CD4-positive, alpha-beta memory T cell (primary cell): ENCODE measurements at regions not wholly inside any gene's neighbourhood (a gene's known extent, or its start where the extent isn't known, plus 50 kb on each side); places are given as distances from the start of the nearest gene placed in this dataset.

Experiments used
- CTCF ChIA-PET: fragments of 350-600 bp; sonication (Branson Sonifier 250); formaldehyde crosslinking; loops from one replicate; lab custom pipeline; 2021; ENCODE audit warnings: inconsistent platforms; ENCODE audit not compliant: partially characterized antibody; lab: Charles Lee
- POLR2A ChIA-PET: fragments of 350-600 bp; sonication (Branson Sonifier 250); formaldehyde crosslinking; loops from one replicate; lab custom pipeline; 2021; ENCODE audit not compliant: partially characterized antibody; lab: Charles Lee
- DNase-seq, 5 donors: peaks; one replicate each; pipeline versions ENCODE4 v3.0.0 to v3.0.0-alpha.2; 2020 to 2022; ENCODE audit warnings: mixed read lengths in 1 of 5
- H3K27ac ChIP-seq: one replicate; pipeline ENCODE4 v1.7.0; 2013; ENCODE audit warnings: low read depth, low read length
- H3K27me3 ChIP-seq: 2 replicates; pipeline ENCODE4 v1.7.0; 2013; ENCODE audit warnings: mild to moderate bottlenecking, low read length, moderate library complexity; ENCODE audit not compliant: insufficient read depth
- H3K36me3 ChIP-seq: 2 replicates; pipeline ENCODE4 v1.7.0; 2013; ENCODE audit warnings: mild to moderate bottlenecking, low read length, moderate library complexity; ENCODE audit not compliant: insufficient read depth
- H3K4me1 ChIP-seq: 2 replicates; pipeline ENCODE4 v1.7.0; 2013; ENCODE audit warnings: mild to moderate bottlenecking, low read length, moderate library complexity; ENCODE audit not compliant: insufficient read depth
- H3K4me3 ChIP-seq, 2 donors: one replicate each; pipeline ENCODE4 v1.7.0; 2013; ENCODE audit warnings: low read length in 2 of 2, mild to moderate bottlenecking in 1 of 2
- H3K9me3 ChIP-seq, 2 donors: one replicate each; pipeline ENCODE4 v1.7.0; 2013; ENCODE audit warnings: low read length in 2 of 2, control low read depth in 1 of 2; ENCODE audit not compliant: control insufficient read depth in 1 of 2
- H3K27ac Mint-ChIP-seq, 7 donors: one replicate each; pipeline ENCODE4 v1.8.0; 2020 to 2021; ENCODE audit warnings: mixed read lengths in 7 of 7, mild to moderate bottlenecking in 6 of 7, inconsistent platforms in 3 of 7, moderate library complexity in 3 of 7
- H3K27me3 Mint-ChIP-seq, 2 donors: one replicate each; pipeline ENCODE4 v1.8.0; 2020 to 2021; ENCODE audit warnings: mixed read lengths in 2 of 2
- H3K36me3 Mint-ChIP-seq, 2 donors: one replicate each; pipeline ENCODE4 v1.8.0; 2020 to 2021; ENCODE audit warnings: mixed read lengths in 2 of 2, inconsistent platforms in 1 of 2, mild to moderate bottlenecking in 1 of 2
- H3K4me1 Mint-ChIP-seq, 4 donors: one replicate each; pipeline ENCODE4 v1.8.0; 2020 to 2021; ENCODE audit warnings: mixed read lengths in 4 of 4, mild to moderate bottlenecking in 1 of 4
- H3K4me3 Mint-ChIP-seq, 8 donors: one replicate each; pipeline ENCODE4 v1.8.0; 2020 to 2021; ENCODE audit warnings: mixed read lengths in 8 of 8, mild to moderate bottlenecking in 7 of 8, moderate library complexity in 6 of 8, inconsistent platforms in 3 of 8
- H3K9me3 Mint-ChIP-seq, 8 donors: one replicate each; pipeline ENCODE4 v1.8.0; 2020 to 2021; ENCODE audit warnings: mixed read lengths in 8 of 8, mild to moderate bottlenecking in 5 of 8, inconsistent platforms in 3 of 8, moderate library complexity in 1 of 8
- intact Hi-C: fragments of 100-400 bp; cut with micrococcal nuclease; formaldehyde crosslinking; loops from one replicate; pipeline ENCODE4 v1.15.1; 2023

DNA sequence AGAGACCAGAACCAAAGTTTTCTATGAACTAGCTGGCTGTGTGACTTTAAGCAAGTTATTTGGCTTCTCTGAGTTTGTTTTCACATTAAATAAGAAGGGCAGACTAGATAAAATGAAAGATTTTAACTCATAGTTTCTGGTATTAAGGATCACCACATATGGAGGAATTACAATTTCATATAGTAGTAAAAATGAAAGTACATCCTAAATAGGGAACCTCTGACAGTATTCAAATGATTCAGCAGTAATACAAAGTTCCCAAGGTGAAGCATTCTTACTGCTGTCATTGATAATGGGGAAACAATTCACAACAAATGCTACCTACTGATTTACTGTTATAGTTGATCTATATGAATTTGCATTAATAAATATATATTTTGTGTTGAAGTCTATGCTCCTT lies 170.3 kb upstream of the VRK2 start:
- Mint-ChIP-seq H3K4me3 (no peak overlapping the region), H3K9me3 (peaks cover 0 to 3% (median 0%) of the 10 kb centered on the region in 8 donors), H3K36me3 (no peaks in the 10 kb centered on the region), H3K4me1 (no peaks in the 10 kb centered on the region), H3K27ac (no peak overlapping the region), H3K27me3 (peaks cover 0 to 1% of the 10 kb centered on the region in 2 donors)
- DNase-seq, result no peak
- H3K9me3 ChIP-seq, result no peaks in the 10 kb centered on the region
- POLR2A ChIA-PET, result no interaction called here
- no peak overlapping the region for H3K27ac ChIP-seq
- no peaks in the 10 kb centered on the region for H3K36me3 ChIP-seq
- no peaks in the 10 kb centered on the region for H3K27me3 ChIP-seq
- no peak overlapping the region for H3K4me3 ChIP-seq
- intact Hi-C loops, result no loop called here
- CTCF ChIA-PET, result no interaction called here
- no peaks in the 10 kb centered on the region for H3K4me1 ChIP-seq

DNA sequence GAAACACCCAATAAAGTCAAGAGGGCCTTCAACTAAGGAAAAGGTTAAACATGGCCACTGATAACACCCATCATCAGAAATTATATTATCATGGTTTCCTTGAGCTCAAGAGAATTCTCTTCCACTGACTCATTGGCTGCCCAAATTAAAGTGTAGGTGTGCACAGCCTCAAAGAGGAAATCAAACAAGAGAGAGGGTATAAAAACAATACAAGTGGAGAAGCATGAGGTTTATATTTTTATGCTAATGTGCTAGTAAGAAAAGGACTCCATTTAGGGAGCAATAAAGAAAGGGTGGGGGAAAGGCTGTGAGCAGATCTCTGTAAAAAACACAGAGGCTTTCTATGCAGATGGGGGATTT lies 168.8 kb upstream of the VRK2 start:
- CTCF ChIA-PET, result no interaction called here
- intact Hi-C loops, result no loop called here
- H3K4me3 Mint-ChIP-seq, result no peak overlapping the region
- no peaks in the 10 kb centered on the region for H3K36me3 ChIP-seq
- POLR2A ChIA-PET, result no interaction called here
- no peaks in the 10 kb centered on the region for H3K36me3 Mint-ChIP-seq
- H3K4me1 Mint-ChIP-seq, result no peaks in the 10 kb centered on the region
- H3K9me3 ChIP-seq, result no peaks in the 10 kb centered on the region
- H3K9me3 Mint-ChIP-seq, result peaks cover 0 to 3% (median 0%) of the 10 kb centered on the region in 8 donors
- no peak overlapping the region for H3K4me3 ChIP-seq
- H3K27ac ChIP-seq, result no peak overlapping the region
- H3K4me1 ChIP-seq, result no peaks in the 10 kb centered on the region
- no peak overlapping the region for H3K27ac Mint-ChIP-seq
- H3K27me3 ChIP-seq, result no peaks in the 10 kb centered on the region
- peaks cover 0 to 1% of the 10 kb centered on the region in 2 donors for H3K27me3 Mint-ChIP-seq
- DNase-seq, result no peak

DNA sequence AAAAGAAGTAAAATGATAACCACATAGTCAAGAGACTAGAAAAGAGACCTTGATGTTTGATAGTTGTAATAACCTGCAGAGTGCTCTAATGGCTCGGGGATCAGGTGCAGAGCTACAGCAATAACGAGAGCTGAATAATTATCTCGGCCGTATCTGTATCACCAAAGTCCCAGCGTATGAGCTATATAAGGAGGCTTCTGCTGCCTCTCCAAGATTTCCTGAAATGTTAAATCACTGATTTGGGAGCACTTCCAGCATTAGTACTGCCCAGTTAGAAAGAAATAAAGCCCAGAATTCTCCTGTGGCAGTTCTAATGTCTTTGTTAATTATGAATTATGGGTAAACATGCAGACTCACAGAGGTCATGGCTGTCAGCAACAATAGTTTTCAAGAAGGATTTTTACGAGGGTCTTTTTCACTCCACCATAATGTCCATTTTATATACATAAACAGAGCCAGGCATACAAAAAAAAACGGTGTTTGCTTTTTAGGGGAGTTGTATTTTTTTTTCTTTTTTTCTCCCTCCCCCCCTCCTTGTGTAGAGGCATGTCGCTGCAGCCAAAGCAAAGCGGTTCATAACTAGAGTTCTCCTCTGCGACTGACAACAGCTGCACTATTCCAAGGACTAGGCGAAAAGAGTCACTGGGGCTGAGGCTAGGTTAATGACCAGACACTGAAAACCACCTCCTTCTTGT lies 168.3 kb upstream of the VRK2 start:
- CTCF ChIA-PET, result no interaction called here
- H3K9me3 Mint-ChIP-seq, result peaks cover 0 to 3% (median 0%) of the 10 kb centered on the region in 8 donors
- no peak overlapping the region for H3K27ac ChIP-seq
- no peaks in the 10 kb centered on the region for H3K27me3 ChIP-seq
- no peaks in the 10 kb centered on the region for H3K4me1 ChIP-seq
- H3K9me3 ChIP-seq, result no peaks in the 10 kb centered on the region
- POLR2A ChIA-PET, result no interaction called here
- no peaks in the 10 kb centered on the region for H3K4me1 Mint-ChIP-seq
- H3K27ac Mint-ChIP-seq, result no peak overlapping the region
- no peaks in the 10 kb centered on the region for H3K36me3 Mint-ChIP-seq
- intact Hi-C loops, result no loop called here
- H3K4me3 Mint-ChIP-seq, result no peak overlapping the region
- H3K4me3 ChIP-seq, result no peak overlapping the region
- DNase-seq, result no peak
- peaks cover 0 to 1% of the 10 kb centered on the region in 2 donors for H3K27me3 Mint-ChIP-seq
- no peaks in the 10 kb centered on the region for H3K36me3 ChIP-seq

DNA sequence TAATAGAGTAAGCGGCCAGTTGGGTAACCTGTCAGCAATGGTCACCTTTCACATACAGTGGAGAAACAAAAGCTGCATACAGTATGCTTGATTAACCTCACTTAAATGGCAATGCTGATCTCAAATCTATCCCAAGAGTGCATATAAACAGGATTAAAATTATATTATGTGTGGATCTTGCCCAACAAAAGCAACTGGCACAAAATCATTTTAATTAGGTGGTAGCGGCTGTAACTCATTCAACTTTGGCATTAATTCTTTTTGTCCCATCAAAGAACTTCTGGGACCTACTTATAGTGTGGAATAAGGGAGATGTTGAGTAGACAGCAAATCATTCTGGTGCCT lies 167.8 kb upstream of the VRK2 start:
- no peaks in the 10 kb centered on the region for H3K4me1 Mint-ChIP-seq

DNA sequence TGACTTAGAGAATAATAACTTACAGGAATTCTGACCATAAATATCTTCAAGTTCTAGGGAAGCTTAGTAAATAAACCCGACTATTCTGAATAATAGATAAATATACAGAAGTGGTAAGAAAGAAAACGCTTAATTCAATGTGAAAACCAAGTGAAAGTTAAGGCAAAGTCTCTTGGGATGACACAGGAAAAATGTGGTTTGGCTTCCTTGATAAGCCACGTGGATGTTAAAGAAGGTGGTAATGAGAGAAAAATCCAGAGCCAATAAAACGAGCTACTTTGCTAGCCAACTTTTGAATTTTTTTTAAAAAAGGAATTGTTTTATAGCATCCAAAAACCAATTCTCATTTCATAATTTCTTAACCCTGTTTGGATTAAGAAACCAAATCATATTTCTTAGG lies 166.2 kb upstream of the VRK2 start:
- Mint-ChIP-seq H3K27ac (no peak overlapping the region), H3K9me3 (no peaks in the 10 kb centered on the region), H3K4me1 (no peaks in the 10 kb centered on the region), H3K4me3 (no peak overlapping the region), H3K36me3 (no peaks in the 10 kb centered on the region), H3K27me3 (no peaks in the 10 kb centered on the region)
- no peak for DNase-seq
- H3K9me3 ChIP-seq, result no peaks in the 10 kb centered on the region
- intact Hi-C loops, result no loop called here
- no peaks in the 10 kb centered on the region for H3K4me1 ChIP-seq
- H3K4me3 ChIP-seq, result no peak overlapping the region
- no peaks in the 10 kb centered on the region for H3K27me3 ChIP-seq
- ChIA-PET CTCF (no interaction called here), POLR2A (no interaction called here)
- H3K36me3 ChIP-seq, result no peaks in the 10 kb centered on the region
- no peak overlapping the region for H3K27ac ChIP-seq

More for the DNA sequence above, 167.8 kb upstream of the VRK2 start:
- ChIA-PET CTCF (no interaction called here), POLR2A (no interaction called here)
- Mint-ChIP-seq H3K27me3 (peaks cover 0 to under 1% of the 10 kb centered on the region in 2 donors), H3K4me3 (no peak overlapping the region), H3K9me3 (peaks cover 0 to under 1% (median 0%) of the 10 kb centered on the region in 8 donors), H3K27ac (no peak overlapping the region), H3K36me3 (no peaks in the 10 kb centered on the region)
- intact Hi-C loops, result no loop called here
- no peaks in the 10 kb centered on the region for H3K4me1 ChIP-seq
- no peaks in the 10 kb centered on the region for H3K9me3 ChIP-seq
- H3K27me3 ChIP-seq, result no peaks in the 10 kb centered on the region
- no peak overlapping the region for H3K27ac ChIP-seq
- H3K36me3 ChIP-seq, result no peaks in the 10 kb centered on the region
- no peak for DNase-seq
- H3K4me3 ChIP-seq, result no peak overlapping the region

DNA sequence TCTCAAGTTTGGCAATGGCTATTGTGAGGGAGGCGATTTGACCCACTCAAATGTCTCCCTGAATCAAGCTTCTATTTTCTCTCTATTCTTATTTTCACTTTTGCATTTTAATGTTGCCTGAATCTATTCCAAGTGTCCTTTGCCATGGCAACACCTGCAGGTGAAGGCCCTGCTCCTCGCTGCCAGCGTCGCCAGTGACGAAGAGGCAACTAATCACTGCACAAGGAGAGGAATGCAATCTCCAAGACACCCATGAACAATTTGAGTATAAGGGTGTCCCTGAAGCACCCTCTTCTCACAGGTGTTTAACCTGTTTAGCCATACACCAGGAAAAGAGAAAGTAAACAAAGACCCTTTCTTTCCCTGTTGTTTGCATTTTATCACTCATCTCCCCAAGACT lies 165.6 kb upstream of the VRK2 start:
- no peak for DNase-seq
- ChIA-PET POLR2A (no interaction called here), CTCF (no interaction called here)
- intact Hi-C loops, result no loop called here
- Mint-ChIP-seq H3K4me1 (no peaks in the 10 kb centered on the region), H3K27ac (no peak overlapping the region), H3K36me3 (no peaks in the 10 kb centered on the region), H3K27me3 (no peaks in the 10 kb centered on the region), H3K4me3 (no peak overlapping the region), H3K9me3 (no peaks in the 10 kb centered on the region)
- Histone ChIP-seq H3K36me3 (no peaks in the 10 kb centered on the region), H3K27me3 (no peaks in the 10 kb centered on the region), H3K9me3 (no peaks in the 10 kb centered on the region), H3K4me3 (no peak overlapping the region), H3K4me1 (no peaks in the 10 kb centered on the region), H3K27ac (no peak overlapping the region)

DNA sequence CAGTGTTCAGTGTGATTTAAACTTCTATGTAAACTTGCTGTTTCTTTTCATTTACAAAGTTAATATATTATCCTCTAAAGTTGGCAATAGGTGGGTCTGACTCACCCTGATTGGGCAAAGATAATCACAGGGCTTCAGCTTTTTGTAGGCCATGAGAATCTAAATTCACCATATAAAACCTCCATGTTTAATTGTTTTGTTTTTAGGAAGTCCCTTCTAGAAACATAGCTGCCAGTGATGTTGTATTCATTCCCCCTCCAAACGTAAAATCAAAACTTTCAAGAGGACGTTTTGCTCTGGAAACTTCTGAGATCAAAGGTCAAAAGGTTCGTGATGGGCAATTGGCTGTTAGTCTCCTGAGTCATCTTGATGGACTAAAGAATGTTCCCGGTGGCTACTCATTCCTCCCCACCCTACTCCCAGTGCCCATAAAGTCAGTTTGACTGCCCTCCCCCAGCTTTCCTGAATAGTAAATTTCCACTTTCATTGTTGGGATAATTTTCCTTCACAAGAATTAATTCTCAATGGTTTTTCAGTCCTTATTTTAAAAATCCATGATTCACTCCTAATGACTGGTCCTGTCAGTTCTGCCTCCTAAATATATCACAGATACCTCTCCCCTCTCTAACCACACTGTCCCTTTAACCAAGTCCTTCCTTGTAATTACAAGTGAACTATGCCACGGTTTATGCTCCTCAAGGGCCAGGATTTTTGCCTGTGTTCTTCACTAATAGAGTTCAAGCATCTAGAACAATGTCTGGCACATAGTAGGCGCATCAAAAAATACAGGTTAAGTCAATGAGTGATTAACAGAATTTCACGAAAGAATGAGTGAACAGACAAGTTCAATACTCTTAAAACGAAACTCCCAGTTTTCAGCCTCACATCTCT lies 164.4 kb upstream of the VRK2 start:
- H3K27ac Mint-ChIP-seq, result no peak overlapping the region
- POLR2A ChIA-PET, result no interaction called here
- Histone ChIP-seq H3K27me3 (no peaks in the 10 kb centered on the region), H3K36me3 (no peaks in the 10 kb centered on the region), H3K4me3 (no peak overlapping the region), H3K9me3 (no peaks in the 10 kb centered on the region), H3K4me1 (no peaks in the 10 kb centered on the region), H3K27ac (no peak overlapping the region)
- H3K27me3 Mint-ChIP-seq, result peaks cover 0 to 2% of the 10 kb centered on the region in 2 donors
- no peak for DNase-seq
- H3K4me1 Mint-ChIP-seq, result no peaks in the 10 kb centered on the region
- H3K36me3 Mint-ChIP-seq, result no peaks in the 10 kb centered on the region
- intact Hi-C loops, result no loop called here
- H3K4me3 Mint-ChIP-seq, result no peak overlapping the region
- CTCF ChIA-PET, result no interaction called here
- H3K9me3 Mint-ChIP-seq, result no peaks in the 10 kb centered on the region
